SK-N-SH (cell line): ENCODE measurements at regions not wholly inside any gene's neighbourhood (a gene's known extent, or its start where the extent isn't known, plus 50 kb on each side); places are given as distances from the start of the nearest gene placed in this dataset.

Source experiments
- CTCF ChIA-PET: fragments of 300-600, 350-600 bp; formaldehyde crosslinking; extraction: SDS; loops from one replicate; lab custom pipeline; 2021; lab: Yijun Ruan, JAX
- POLR2A ChIA-PET: fragments of 350-600 bp; sonication (Branson Sonifier 250); formaldehyde crosslinking; extraction: SDS; loops from one replicate; lab custom pipeline; 2020; ENCODE audit warnings: antibody characterized with exemption, inconsistent platforms; lab: Yijun Ruan, JAX
- DNase-seq: peaks from one replicate; pipeline ENCODE4 v3.0.0; 2012
- H2AFZ ChIP-seq: fragments of 200-600 bp; sonication (generic); 2 replicates; pipeline ENCODE4 v1.8.1; 2016; ENCODE audit warnings: antibody characterized with exemption, mild to moderate bottlenecking, low read depth
- H3F3A ChIP-seq: fragments of 200-600 bp; sonication (generic); replicated peaks from 2 replicates; pipeline ENCODE3; 2016; ENCODE audit warnings: antibody characterized with exemption, mild to moderate bottlenecking; ENCODE audit not compliant: insufficient read depth
- H3K27ac ChIP-seq, 2 experiments: fragments of 200-500 bp in 1 of 2; fragments of 200-600 bp in 1 of 2; sonication (Bioruptor generic) in 1 of 2; sonication (generic), shearing (Covaris generic) in 1 of 2; 2 replicates each; pipeline versions ENCODE4 v1.5.1 to v1.6.1; 2014 to 2016; ENCODE audit warnings: low read depth in 2 of 2, inconsistent platforms in 1 of 2, low read length in 1 of 2, mild to moderate bottlenecking in 1 of 2, mixed read lengths in 1 of 2
- H3K27me3 ChIP-seq: fragments of 200-600 bp; sonication (generic), shearing (Covaris generic); 2 replicates; pipeline ENCODE4 v1.6.1; 2016; ENCODE audit warnings: mixed run types; ENCODE audit not compliant: insufficient read depth
- H3K36me3 ChIP-seq, 2 experiments: fragments of 200-500 bp in 1 of 2; fragments of 200-600 bp in 1 of 2; sonication (Bioruptor generic) in 1 of 2; sonication (generic) in 1 of 2; replicated peaks in 1 of 2; 2 replicates each; pipeline versions ENCODE3 to v1.5.1; 2014 to 2016; ENCODE audit warnings: low read length in 1 of 2, mild to moderate bottlenecking in 1 of 2; ENCODE audit not compliant: insufficient read depth in 2 of 2, control insufficient read depth in 1 of 2
- H3K4me1 ChIP-seq, 2 experiments: fragments of 200-500 bp in 1 of 2; fragments of 200-600 bp in 1 of 2; sonication (Bioruptor generic) in 1 of 2; sonication (generic), shearing (Covaris generic) in 1 of 2; 2 replicates each; pipeline versions ENCODE4 v1.5.1 to v1.6.1; 2014 to 2016; ENCODE audit warnings: low read depth in 1 of 2, low read length in 1 of 2, mixed run types in 1 of 2; ENCODE audit not compliant: insufficient read depth in 2 of 2, control insufficient read depth in 1 of 2
- H3K4me2 ChIP-seq: fragments of 200-600 bp; sonication (generic), shearing (Covaris generic); 2 replicates; pipeline ENCODE4 v1.6.1; 2017; ENCODE audit warnings: mixed run types
- H3K4me3 ChIP-seq, 2 experiments: fragments of 200-500 bp in 1 of 2; fragments of 200-600 bp in 1 of 2; sonication (Bioruptor generic) in 1 of 2; sonication (generic), shearing (Covaris generic) in 1 of 2; 2 replicates each; pipeline versions ENCODE4 v1.5.1 to v1.8.1; 2014 to 2016; ENCODE audit warnings: low read depth in 2 of 2, inconsistent platforms in 1 of 2, low read length in 1 of 2, mild to moderate bottlenecking in 1 of 2, mixed read lengths in 1 of 2, moderate library complexity in 1 of 2
- H3K79me2 ChIP-seq: fragments of 200-600 bp; sonication (generic); 2 replicates; pipeline ENCODE4 v1.8.1; 2017; ENCODE audit warnings: mild to moderate bottlenecking; ENCODE audit not compliant: insufficient read depth
- H3K9ac ChIP-seq: fragments of 200-600 bp; sonication (generic); 2 replicates; pipeline ENCODE4 v1.6.1; 2017; ENCODE audit warnings: mixed run types
- H3K9me2 ChIP-seq: fragments of 200-600 bp; sonication (generic); 2 replicates; pipeline ENCODE4 v1.6.1; 2017; ENCODE audit warnings: mixed run types
- H3K9me3 ChIP-seq: fragments of 200-600 bp; sonication (generic); 2 replicates; pipeline ENCODE4 v1.6.1; 2017; ENCODE audit warnings: mixed run types, mild to moderate bottlenecking, moderate library complexity
- H4K20me1 ChIP-seq: fragments of 200-600 bp; sonication (generic); 2 replicates; pipeline ENCODE4 v1.6.1; 2017; ENCODE audit warnings: mild to moderate bottlenecking, mixed run types; ENCODE audit not compliant: insufficient read depth
- EP300 ChIP-seq, 2 experiments: IDR thresholded peaks; 2 replicates each; pipeline versions ENCODE4 v1.4.0 to v1.6.1; 2012; ENCODE audit warnings: borderline replicate concordance in 1 of 2, low read depth in 1 of 2, low read length in 1 of 2
- FOSL2 ChIP-seq: IDR thresholded peaks from 2 replicates; pipeline ENCODE4 v1.4.0; 2012; ENCODE audit warnings: low read depth, mild to moderate bottlenecking, moderate library complexity, borderline replicate concordance
- FOXJ3 ChIP-seq: sonication (generic); formaldehyde crosslinking; IDR thresholded peaks from 2 replicates; pipeline ENCODE4 v1.5.1; 2020; ENCODE audit warnings: mild to moderate bottlenecking, missing genetic modification reagents
- GABPA ChIP-seq: IDR thresholded peaks from 2 replicates; pipeline ENCODE4 v1.4.0; 2012; ENCODE audit warnings: low read depth, mild to moderate bottlenecking
- IRF3 ChIP-seq: fragments of 150-350 bp; IDR thresholded peaks from 2 replicates; pipeline ENCODE4 v1.6.1; 2016; ENCODE audit warnings: mild to moderate bottlenecking, low read depth, low read length
- NRF1 ChIP-seq: IDR thresholded peaks from 2 replicates; pipeline ENCODE4 v1.6.1; 2012; ENCODE audit warnings: low read depth, mild to moderate bottlenecking, low read length
- RCOR1 ChIP-seq: fragments of 150-350 bp; IDR thresholded peaks from 2 replicates; pipeline ENCODE4 v1.6.1; 2017; ENCODE audit warnings: antibody characterized with exemption, low read length
- REST ChIP-seq: IDR thresholded peaks from 2 replicates; pipeline ENCODE4 v1.6.1; 2012; ENCODE audit warnings: mild to moderate bottlenecking, low read depth, low read length, moderate library complexity
- RFX5 ChIP-seq: IDR thresholded peaks from 2 replicates; pipeline ENCODE4 v1.6.1; 2012; ENCODE audit warnings: mild to moderate bottlenecking, improper control_type of control experiment, low read length
- RXRA ChIP-seq: IDR thresholded peaks from 2 replicates; pipeline ENCODE4 v1.4.0; 2012; ENCODE audit warnings: low read depth, mild to moderate bottlenecking, borderline replicate concordance
- TAF1 ChIP-seq: IDR thresholded peaks from 2 replicates; pipeline ENCODE4 v1.6.1; 2012; ENCODE audit warnings: low read depth, mild to moderate bottlenecking, low read length, moderate library complexity, borderline replicate concordance
- TEAD4 ChIP-seq: IDR thresholded peaks from 2 replicates; pipeline ENCODE4 v1.4.0; 2012; ENCODE audit warnings: mild to moderate bottlenecking, borderline replicate concordance; ENCODE audit not compliant: insufficient read depth
- USF2 ChIP-seq: fragments of 150-350 bp; IDR thresholded peaks from 2 replicates; pipeline ENCODE4 v1.6.1; 2017; ENCODE audit warnings: antibody characterized with exemption, low read length, low read depth, borderline replicate concordance
- ZBTB33 ChIP-seq: IDR thresholded peaks from 2 replicates; pipeline ENCODE4 v1.4.0; 2012; ENCODE audit warnings: low read depth, borderline replicate concordance
- WGBS: methylation state at CpG from one replicate; pipeline ENCODE4 v1.1.6; 2017; ENCODE audit warnings: low lambda C conversion rate; 5-methylcytosine and 5-hydroxymethylcytosine counted together
- TF ChIP-seq, protein P1 (sequence below): fragments of 200-600 bp; sonication (generic); IDR thresholded peaks from 2 replicates; pipeline ENCODE4 v1.6.1; 2017; ENCODE audit warnings: antibody characterized with exemption, mild to moderate bottlenecking, moderate library complexity

- WGBS, result 88% methylated on average over 9 of the region's 9 CpGs
- Histone ChIP-seq H3K27me3 (peaks cover 24% of the 10 kb centered on the region; the same call in 1 of the 2 replicates), H3K4me3 (no peak overlapping the region), H3K4me2 (no peak overlapping the region), H3K9me3 (no peaks in the 10 kb centered on the region; the same call in 1 of the 2 replicates), H3K4me1 (peaks cover 0 to 11% of the 10 kb centered on the region in 2 experiments; a peak in 1 of 4 replicates), H2AFZ (no peak overlapping the region), H3K79me2 (no peaks in the 10 kb centered on the region), H3K27ac (no peak overlapping the region), H3F3A (no peaks in the 10 kb centered on the region), H3K9me2 (no peaks in the 10 kb centered on the region), H3K36me3 (no peaks in the 10 kb centered on the region), H4K20me1 (no peaks in the 10 kb centered on the region), H3K9ac (no peak overlapping the region)
- TF ChIP-seq FOXJ3 (CRISPR knock-in tag), result no peak
- no peak for TF ChIP-seq NRF1
- no peak for TF ChIP-seq ZBTB33
- no peak for TF ChIP-seq TEAD4
- TF ChIP-seq EP300 (IDR thresholded peaks at IDR 0.05; ENCODE audit: borderline replicate concordance in 1 of 2, low read depth in 1 of 2, low read length in 1 of 2), result no peak
- TF ChIP-seq GABPA, result no peak
- TF ChIP-seq FOSL2, result no peak
- TF ChIP-seq USF2, result no peak
- TF ChIP-seq TAF1, result no peak
- no peak for TF ChIP-seq RFX5
- TF ChIP-seq RCOR1, result no peak
- no peak for TF ChIP-seq RXRA
- TF ChIP-seq IRF3, result no peak
- no peak for TF ChIP-seq REST
- TF ChIP-seq, protein P1, sequence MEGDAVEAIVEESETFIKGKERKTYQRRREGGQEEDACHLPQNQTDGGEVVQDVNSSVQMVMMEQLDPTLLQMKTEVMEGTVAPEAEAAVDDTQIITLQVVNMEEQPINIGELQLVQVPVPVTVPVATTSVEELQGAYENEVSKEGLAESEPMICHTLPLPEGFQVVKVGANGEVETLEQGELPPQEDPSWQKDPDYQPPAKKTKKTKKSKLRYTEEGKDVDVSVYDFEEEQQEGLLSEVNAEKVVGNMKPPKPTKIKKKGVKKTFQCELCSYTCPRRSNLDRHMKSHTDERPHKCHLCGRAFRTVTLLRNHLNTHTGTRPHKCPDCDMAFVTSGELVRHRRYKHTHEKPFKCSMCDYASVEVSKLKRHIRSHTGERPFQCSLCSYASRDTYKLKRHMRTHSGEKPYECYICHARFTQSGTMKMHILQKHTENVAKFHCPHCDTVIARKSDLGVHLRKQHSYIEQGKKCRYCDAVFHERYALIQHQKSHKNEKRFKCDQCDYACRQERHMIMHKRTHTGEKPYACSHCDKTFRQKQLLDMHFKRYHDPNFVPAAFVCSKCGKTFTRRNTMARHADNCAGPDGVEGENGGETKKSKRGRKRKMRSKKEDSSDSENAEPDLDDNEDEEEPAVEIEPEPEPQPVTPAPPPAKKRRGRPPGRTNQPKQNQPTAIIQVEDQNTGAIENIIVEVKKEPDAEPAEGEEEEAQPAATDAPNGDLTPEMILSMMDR, result no peak
- ChIA-PET CTCF (no interaction called here), POLR2A (no interaction called here)
- no peak for DNase-seq
These were observed 299.1 kb upstream of the TLE3 start for GRCh38 chr15:70396807-70397206.
